CD4-positive, alpha-beta memory T cell (primary cell): ENCODE measurements at regions not wholly inside any gene's neighbourhood (a gene's known extent, or its start where the extent isn't known, plus 50 kb on each side); places are given as distances from the start of the nearest gene placed in this dataset.
A peak's percentile ranks its signal among the peaks of the same experiment; 100 is the strongest.

Source experiments
- CTCF ChIA-PET: fragments of 350-600 bp; sonication (Branson Sonifier 250); formaldehyde crosslinking; loops from one replicate; lab custom pipeline; 2021; ENCODE audit warnings: inconsistent platforms; ENCODE audit not compliant: partially characterized antibody; lab: Charles Lee
- POLR2A ChIA-PET: fragments of 350-600 bp; sonication (Branson Sonifier 250); formaldehyde crosslinking; loops from one replicate; lab custom pipeline; 2021; ENCODE audit not compliant: partially characterized antibody; lab: Charles Lee
- DNase-seq, 5 donors: peaks; one replicate each; pipeline versions ENCODE4 v3.0.0 to v3.0.0-alpha.2; 2020 to 2022; ENCODE audit warnings: mixed read lengths in 1 of 5
- H3K27ac ChIP-seq: one replicate; pipeline ENCODE4 v1.7.0; 2013; ENCODE audit warnings: low read depth, low read length
- H3K27me3 ChIP-seq: 2 replicates; pipeline ENCODE4 v1.7.0; 2013; ENCODE audit warnings: mild to moderate bottlenecking, low read length, moderate library complexity; ENCODE audit not compliant: insufficient read depth
- H3K36me3 ChIP-seq: 2 replicates; pipeline ENCODE4 v1.7.0; 2013; ENCODE audit warnings: mild to moderate bottlenecking, low read length, moderate library complexity; ENCODE audit not compliant: insufficient read depth
- H3K4me1 ChIP-seq: 2 replicates; pipeline ENCODE4 v1.7.0; 2013; ENCODE audit warnings: mild to moderate bottlenecking, low read length, moderate library complexity; ENCODE audit not compliant: insufficient read depth
- H3K4me3 ChIP-seq, 2 donors: one replicate each; pipeline ENCODE4 v1.7.0; 2013; ENCODE audit warnings: low read length in 2 of 2, mild to moderate bottlenecking in 1 of 2
- H3K9me3 ChIP-seq, 2 donors: one replicate each; pipeline ENCODE4 v1.7.0; 2013; ENCODE audit warnings: low read length in 2 of 2, control low read depth in 1 of 2; ENCODE audit not compliant: control insufficient read depth in 1 of 2
- H3K27ac Mint-ChIP-seq, 7 donors: one replicate each; pipeline ENCODE4 v1.8.0; 2020 to 2021; ENCODE audit warnings: mixed read lengths in 7 of 7, mild to moderate bottlenecking in 6 of 7, inconsistent platforms in 3 of 7, moderate library complexity in 3 of 7
- H3K27me3 Mint-ChIP-seq, 2 donors: one replicate each; pipeline ENCODE4 v1.8.0; 2020 to 2021; ENCODE audit warnings: mixed read lengths in 2 of 2
- H3K36me3 Mint-ChIP-seq, 2 donors: one replicate each; pipeline ENCODE4 v1.8.0; 2020 to 2021; ENCODE audit warnings: mixed read lengths in 2 of 2, inconsistent platforms in 1 of 2, mild to moderate bottlenecking in 1 of 2
- H3K4me1 Mint-ChIP-seq, 4 donors: one replicate each; pipeline ENCODE4 v1.8.0; 2020 to 2021; ENCODE audit warnings: mixed read lengths in 4 of 4, mild to moderate bottlenecking in 1 of 4
- H3K4me3 Mint-ChIP-seq, 8 donors: one replicate each; pipeline ENCODE4 v1.8.0; 2020 to 2021; ENCODE audit warnings: mixed read lengths in 8 of 8, mild to moderate bottlenecking in 7 of 8, moderate library complexity in 6 of 8, inconsistent platforms in 3 of 8
- H3K9me3 Mint-ChIP-seq, 8 donors: one replicate each; pipeline ENCODE4 v1.8.0; 2020 to 2021; ENCODE audit warnings: mixed read lengths in 8 of 8, mild to moderate bottlenecking in 5 of 8, inconsistent platforms in 3 of 8, moderate library complexity in 1 of 8
- intact Hi-C: fragments of 100-400 bp; cut with micrococcal nuclease; formaldehyde crosslinking; loops from one replicate; pipeline ENCODE4 v1.15.1; 2023

GRCh38 chr5:34476941-34477565 lies 179.1 kb upstream of the RAI14 start:
- no peaks in the 10 kb centered on the region for H3K36me3 Mint-ChIP-seq
- H3K4me3 Mint-ChIP-seq: no peak overlapping the region
- peaks cover 17 to 28% of the 10 kb centered on the region in 2 donors for H3K27me3 Mint-ChIP-seq
- no peak for DNase-seq
- intact Hi-C loops: no loop called here
- H3K4me3 ChIP-seq: no peak overlapping the region
- no peaks in the 10 kb centered on the region for H3K9me3 Mint-ChIP-seq
- no peaks in the 10 kb centered on the region for H3K27me3 ChIP-seq
- ChIA-PET POLR2A (no interaction called here), CTCF (interaction anchor here (0.9 to 4.1 kb wide), 5 partner anchors 8 to 421 kb away, joined by 3 to 36 read pairs (median 13); no protein-coding TSS in a partner anchor)
- H3K9me3 ChIP-seq: no peaks in the 10 kb centered on the region
- H3K4me1 Mint-ChIP-seq: peaks cover 0 to 2% (median 0%) of the 10 kb centered on the region in 4 donors
- H3K27ac Mint-ChIP-seq: no peak overlapping the region
- H3K4me1 ChIP-seq: no peaks in the 10 kb centered on the region
- H3K36me3 ChIP-seq: no peaks in the 10 kb centered on the region
- no peak overlapping the region for H3K27ac ChIP-seq

GRCh38 chr5:34480810-34481528 lies 175.2 kb upstream of the RAI14 start:
- Histone ChIP-seq H3K27me3 (no peaks in the 10 kb centered on the region), H3K27ac (no peak overlapping the region), H3K4me1 (no peaks in the 10 kb centered on the region), H3K4me3 (no peak overlapping the region), H3K36me3 (no peaks in the 10 kb centered on the region), H3K9me3 (no peaks in the 10 kb centered on the region)
- intact Hi-C loops: no loop called here
- DNase-seq: no peak
- Mint-ChIP-seq H3K27me3 (peaks cover 19 to 32% of the 10 kb centered on the region in 2 donors), H3K27ac (no peak overlapping the region), H3K36me3 (no peaks in the 10 kb centered on the region), H3K4me1 (peaks cover 0 to under 1% (median 0%) of the 10 kb centered on the region in 4 donors), H3K4me3 (peak overlapping the region in 1 of 8 donors; percentile 8), H3K9me3 (no peaks in the 10 kb centered on the region)
- CTCF ChIA-PET: no interaction called here
- POLR2A ChIA-PET: no interaction called here

- Histone ChIP-seq H3K36me3 (no peaks in the 10 kb centered on the region), H3K4me1 (no peaks in the 10 kb centered on the region), H3K27me3 (no peaks in the 10 kb centered on the region), H3K4me3 (no peak overlapping the region), H3K27ac (no peak overlapping the region), H3K9me3 (no peaks in the 10 kb centered on the region)
- Mint-ChIP-seq H3K4me1 (peaks cover 3 to 5% (median 4%) of the 10 kb centered on the region in 4 donors), H3K27me3 (peaks cover 21 to 38% of the 10 kb centered on the region in 2 donors), H3K36me3 (no peaks in the 10 kb centered on the region), H3K27ac (no peak overlapping the region), H3K4me3 (no peak overlapping the region), H3K9me3 (no peaks in the 10 kb centered on the region)
- intact Hi-C loops: no loop called here
- ChIA-PET CTCF (interaction anchor here (1.9 to 4.2 kb wide), 2 partner anchors 8 to 10 kb away, joined by 7 to 36 read pairs; no protein-coding TSS in a partner anchor), POLR2A (no interaction called here)
- no peak for DNase-seq
These were observed 172.6 kb upstream of the RAI14 start for GRCh38 chr5:34483442-34484033.

- no peaks in the 10 kb centered on the region for H3K27me3 ChIP-seq
- H3K4me1 Mint-ChIP-seq: peaks cover 3 to 5% (median 4%) of the 10 kb centered on the region in 4 donors
- no peak overlapping the region for H3K27ac ChIP-seq
- no peaks in the 10 kb centered on the region for H3K4me1 ChIP-seq
- no peaks in the 10 kb centered on the region for H3K36me3 ChIP-seq
- intact Hi-C loops: no loop called here
- POLR2A ChIA-PET: no interaction called here
- no peak overlapping the region for H3K4me3 Mint-ChIP-seq
- CTCF ChIA-PET: interaction anchor here (1.5 to 4.2 kb wide), 4 partner anchors 9 to 413 kb away, joined by 5 to 36 read pairs (median 20); no protein-coding TSS in a partner anchor
- DNase-seq: no peak
- H3K9me3 Mint-ChIP-seq: no peaks in the 10 kb centered on the region
- no peak overlapping the region for H3K4me3 ChIP-seq
- peaks cover 21 to 37% of the 10 kb centered on the region in 2 donors for H3K27me3 Mint-ChIP-seq
- no peaks in the 10 kb centered on the region for H3K36me3 Mint-ChIP-seq
- H3K27ac Mint-ChIP-seq: no peak overlapping the region
- H3K9me3 ChIP-seq: no peaks in the 10 kb centered on the region
These were observed 171.8 kb upstream of the RAI14 start for GRCh38 chr5:34484216-34484920.

- Histone ChIP-seq H3K36me3 (no peaks in the 10 kb centered on the region), H3K4me3 (no peak overlapping the region), H3K27ac (no peak overlapping the region), H3K27me3 (no peaks in the 10 kb centered on the region), H3K9me3 (no peaks in the 10 kb centered on the region), H3K4me1 (no peaks in the 10 kb centered on the region)
- ChIA-PET CTCF (interaction anchor here (0.8 to 4.2 kb wide), 14 partner anchors 8 to 518 kb away, joined by 3 to 36 read pairs (median 5); no protein-coding TSS in a partner anchor), POLR2A (no interaction called here)
- peaks cover 3 to 5% (median 4%) of the 10 kb centered on the region in 4 donors for H3K4me1 Mint-ChIP-seq
- no peak for DNase-seq
- no peaks in the 10 kb centered on the region for H3K9me3 Mint-ChIP-seq
- no peak overlapping the region for H3K4me3 Mint-ChIP-seq
- no peaks in the 10 kb centered on the region for H3K36me3 Mint-ChIP-seq
- peaks cover 19 to 36% of the 10 kb centered on the region in 2 donors for H3K27me3 Mint-ChIP-seq
- intact Hi-C loops: loop anchor here (1.0 to 2.0 kb wide), 3 partner anchors 413 to 1441 kb away; no protein-coding TSS in a partner anchor
- H3K27ac Mint-ChIP-seq: no peak overlapping the region
These were observed 170.4 kb upstream of the RAI14 start for GRCh38 chr5:34485768-34486030.

GRCh38 chr5:34486160-34486848 lies 169.8 kb upstream of the RAI14 start:
- POLR2A ChIA-PET: no interaction called here
- Histone ChIP-seq H3K9me3 (no peaks in the 10 kb centered on the region), H3K27ac (no peak overlapping the region), H3K4me3 (no peak overlapping the region), H3K27me3 (no peaks in the 10 kb centered on the region), H3K4me1 (no peaks in the 10 kb centered on the region), H3K36me3 (no peaks in the 10 kb centered on the region)
- Mint-ChIP-seq H3K9me3 (no peaks in the 10 kb centered on the region), H3K36me3 (no peaks in the 10 kb centered on the region), H3K27ac (no peak overlapping the region), H3K4me3 (no peak overlapping the region), H3K27me3 (peaks cover 17 to 30% of the 10 kb centered on the region in 2 donors), H3K4me1 (peaks cover 3 to 5% (median 4%) of the 10 kb centered on the region in 4 donors)
- DNase-seq: peak in 4 of 5 donors; percentile 34 to 47 (median 42)
- intact Hi-C loops: loop anchor here (1.0 to 2.0 kb wide), 3 partner anchors 412 to 1440 kb away; no protein-coding TSS in a partner anchor
- CTCF ChIA-PET: interaction anchor here (0.8 to 4.2 kb wide), 13 partner anchors 9 to 517 kb away, joined by 3 to 36 read pairs (median 5); no protein-coding TSS in a partner anchor
